T-helper 17 cell (primary cell): ENCODE measurements at regions not wholly inside any gene's neighbourhood (a gene's known extent, or its start where the extent isn't known, plus 50 kb on each side); places are given as distances from the start of the nearest gene placed in this dataset.
"Not testable (repeated sequence)": the region's sequence is repeated elsewhere in the genome, so short reads cannot be mapped to it uniquely, and the experiment has no call there.

Experiments used
- ATAC-seq: fragments of 150-1000 bp; cut with Tn5 transposase; 2 replicates; pipeline ENCODE4 v1.10.0; 2021; ENCODE audit warnings: mild to moderate bottlenecking, moderate library complexity
- DNase-seq, 3 donors: peaks; one replicate each; pipeline versions ENCODE4 v3.0.0 to v3.0.0-alpha.2; 2020 to 2021
- H3K9me3 ChIP-seq: one replicate; pipeline ENCODE4 v1.7.0; 2013; ENCODE audit warnings: low read length, mild to moderate bottlenecking; ENCODE audit not compliant: control insufficient read depth, poor library complexity, severe bottlenecking
- H3K27ac Mint-ChIP-seq: one replicate; pipeline ENCODE4 v1.8.0; 2022; ENCODE audit warnings: mild to moderate bottlenecking, moderate library complexity, mixed read lengths
- H3K27me3 Mint-ChIP-seq: one replicate; pipeline ENCODE4 v1.8.0; 2022; ENCODE audit warnings: mixed read lengths
- H3K36me3 Mint-ChIP-seq: one replicate; pipeline ENCODE4 v1.8.0; 2022; ENCODE audit warnings: low read depth, mixed read lengths
- H3K4me1 Mint-ChIP-seq: one replicate; pipeline ENCODE4 v1.8.0; 2022; ENCODE audit warnings: mild to moderate bottlenecking, mixed read lengths
- H3K4me3 Mint-ChIP-seq: one replicate; pipeline ENCODE4 v1.8.0; 2022; ENCODE audit warnings: mild to moderate bottlenecking, moderate library complexity, mixed read lengths

DNA sequence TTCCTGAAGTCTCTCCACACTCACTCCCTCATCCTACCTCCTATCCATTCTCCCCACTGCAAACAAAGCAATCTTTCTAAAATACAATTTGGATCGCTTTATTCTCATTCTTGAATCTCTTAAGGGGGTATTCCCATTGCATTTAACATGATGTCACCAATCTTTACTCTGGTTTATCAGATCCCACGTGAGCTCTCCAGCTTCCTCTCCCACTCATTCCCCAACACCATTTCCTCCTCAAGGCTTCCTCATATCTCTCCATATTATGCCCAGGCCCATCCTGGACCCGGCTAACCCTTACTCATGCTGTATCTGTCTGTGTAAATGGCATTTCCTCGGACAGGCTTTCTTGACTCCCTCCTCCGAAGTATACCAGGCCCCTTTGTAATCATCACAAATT lies 165.0 kb downstream of the CD47 start:
- no peak for ATAC-seq
- H3K9me3 ChIP-seq: no peaks in the 10 kb centered on the region
- no peak overlapping the region for H3K4me3 Mint-ChIP-seq
- peaks cover 8% of the 10 kb centered on the region for H3K27me3 Mint-ChIP-seq
- H3K36me3 Mint-ChIP-seq: peaks cover 2% of the 10 kb centered on the region
- peaks cover 14% of the 10 kb centered on the region for H3K4me1 Mint-ChIP-seq
- H3K27ac Mint-ChIP-seq: no peak overlapping the region
- DNase-seq: no peak

DNA sequence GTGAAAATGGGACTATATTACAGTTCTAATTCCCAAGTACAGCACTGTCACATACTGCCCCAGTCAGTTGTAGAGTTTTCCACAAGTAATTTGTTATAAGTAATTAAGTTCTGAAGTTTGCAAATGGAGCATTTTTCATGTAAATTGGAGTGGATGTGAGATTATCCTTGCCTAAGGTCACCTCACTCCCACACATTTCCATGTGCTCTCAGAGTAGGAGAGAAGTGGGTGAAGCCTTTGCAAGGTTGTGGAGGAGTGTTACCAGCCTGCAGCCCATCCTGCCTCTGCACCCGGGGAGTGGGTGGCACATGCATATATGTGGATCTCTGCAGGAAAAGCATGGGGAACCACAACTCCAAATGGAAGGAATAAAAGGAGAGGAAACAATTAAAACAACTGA lies 169.8 kb downstream of the CD47 start:
- DNase-seq: no peak
- H3K36me3 Mint-ChIP-seq: peaks cover 2% of the 10 kb centered on the region
- H3K9me3 ChIP-seq: no peaks in the 10 kb centered on the region
- H3K27me3 Mint-ChIP-seq: peaks cover 53% of the 10 kb centered on the region
- no peak overlapping the region for H3K4me3 Mint-ChIP-seq
- peaks cover 3% of the 10 kb centered on the region for H3K4me1 Mint-ChIP-seq
- no peak for ATAC-seq
- no peak overlapping the region for H3K27ac Mint-ChIP-seq

DNA sequence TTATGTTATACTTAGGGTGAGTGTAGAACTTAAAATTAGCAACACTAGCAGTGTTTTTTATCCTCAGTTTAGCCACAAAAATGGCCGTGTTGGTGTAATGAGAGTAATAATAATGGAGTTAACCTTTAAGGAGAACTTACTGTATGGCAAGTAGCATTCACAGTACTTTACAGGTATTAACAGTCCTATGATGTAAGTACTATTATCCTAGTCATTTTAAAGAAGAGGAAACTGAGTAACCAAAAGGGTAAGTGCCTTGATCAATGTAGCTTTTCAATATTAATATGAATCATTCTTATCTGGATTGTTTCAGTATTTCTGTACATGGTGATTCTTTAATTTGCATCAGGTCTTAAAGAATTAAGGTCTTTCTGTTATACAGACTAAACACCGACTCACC lies 170.3 kb downstream of the CD47 start:
- no peak overlapping the region for H3K4me3 Mint-ChIP-seq
- no peak overlapping the region for H3K27ac Mint-ChIP-seq
- no peak for ATAC-seq
- H3K4me1 Mint-ChIP-seq: no peaks in the 10 kb centered on the region
- H3K36me3 Mint-ChIP-seq: no peaks in the 10 kb centered on the region
- no peaks in the 10 kb centered on the region for H3K9me3 ChIP-seq
- no peak for DNase-seq
- H3K27me3 Mint-ChIP-seq: peaks cover 58% of the 10 kb centered on the region

DNA sequence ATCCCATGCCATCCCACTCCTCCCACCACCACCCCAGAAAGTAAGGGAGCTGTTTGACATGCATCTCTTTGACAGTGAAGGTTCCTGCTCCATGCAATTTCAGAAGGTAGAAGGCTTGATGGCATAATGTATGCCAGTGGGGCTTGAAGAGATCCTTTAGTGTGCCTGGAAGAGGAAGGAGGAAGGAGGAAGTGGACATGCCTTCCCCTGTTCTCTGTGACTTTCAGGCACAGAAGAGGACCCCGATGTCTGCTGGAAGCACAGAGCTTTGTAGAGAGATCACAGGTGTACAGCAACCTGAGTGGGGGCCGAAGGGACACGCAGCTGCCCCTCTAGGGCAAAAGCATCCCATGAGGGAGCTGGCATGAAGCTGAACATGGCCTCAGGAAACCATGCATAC lies 171.6 kb downstream of the CD47 start:
- no peaks in the 10 kb centered on the region for H3K4me1 Mint-ChIP-seq
- H3K36me3 Mint-ChIP-seq: no peaks in the 10 kb centered on the region
- H3K9me3 ChIP-seq: no peaks in the 10 kb centered on the region
- no peak overlapping the region for H3K27ac Mint-ChIP-seq
- peaks cover 65% of the 10 kb centered on the region for H3K27me3 Mint-ChIP-seq
- ATAC-seq: no peak
- no peak for DNase-seq
- H3K4me3 Mint-ChIP-seq: no peak overlapping the region

DNA sequence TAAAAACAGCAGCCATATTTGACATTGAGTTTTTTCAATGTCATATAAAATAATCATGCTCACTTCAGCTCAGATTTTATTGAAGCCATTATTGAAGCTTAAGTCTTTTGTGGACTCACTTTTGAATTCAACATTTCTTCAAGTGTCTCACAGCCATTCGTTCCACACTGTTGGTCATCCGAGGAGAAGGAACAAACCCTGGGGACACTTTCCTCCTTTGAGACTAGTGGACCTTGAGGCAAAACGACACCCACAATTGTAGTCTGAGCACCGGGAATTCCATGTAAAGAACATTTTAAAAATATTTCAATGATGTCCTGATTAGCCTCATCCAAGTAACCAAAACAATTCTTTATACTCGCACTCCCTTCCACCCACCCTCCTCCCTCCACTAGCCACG lies 174.7 kb downstream of the CD47 start:
- no peak for DNase-seq
- no peak for ATAC-seq
- Mint-ChIP-seq H3K4me1 (peaks cover 3% of the 10 kb centered on the region), H3K27ac (no peak overlapping the region), H3K27me3 (peaks cover 59% of the 10 kb centered on the region), H3K36me3 (no peaks in the 10 kb centered on the region), H3K4me3 (no peak overlapping the region)
- no peaks in the 10 kb centered on the region for H3K9me3 ChIP-seq

DNA sequence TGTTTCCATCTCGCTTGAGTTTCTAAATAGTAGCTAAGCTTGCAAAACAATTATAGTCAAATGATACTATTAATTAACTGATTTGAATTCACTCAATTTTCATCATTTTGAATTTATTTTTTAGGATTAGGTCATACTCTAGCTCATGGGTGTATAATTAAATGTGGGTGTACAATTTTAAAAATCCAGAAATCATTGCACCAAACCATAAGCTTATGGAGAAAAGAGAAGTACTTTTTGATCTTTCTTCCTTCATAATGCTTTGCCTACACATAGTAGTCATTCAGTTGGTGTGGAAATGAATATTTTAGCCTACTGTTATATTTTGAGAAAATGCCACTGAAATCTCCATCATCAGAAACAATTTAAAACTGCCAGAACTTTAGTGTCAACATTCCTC lies 175.1 kb downstream of the CD47 start:
- peaks cover 4% of the 10 kb centered on the region for H3K4me1 Mint-ChIP-seq
- H3K4me3 Mint-ChIP-seq: no peak overlapping the region

DNA sequence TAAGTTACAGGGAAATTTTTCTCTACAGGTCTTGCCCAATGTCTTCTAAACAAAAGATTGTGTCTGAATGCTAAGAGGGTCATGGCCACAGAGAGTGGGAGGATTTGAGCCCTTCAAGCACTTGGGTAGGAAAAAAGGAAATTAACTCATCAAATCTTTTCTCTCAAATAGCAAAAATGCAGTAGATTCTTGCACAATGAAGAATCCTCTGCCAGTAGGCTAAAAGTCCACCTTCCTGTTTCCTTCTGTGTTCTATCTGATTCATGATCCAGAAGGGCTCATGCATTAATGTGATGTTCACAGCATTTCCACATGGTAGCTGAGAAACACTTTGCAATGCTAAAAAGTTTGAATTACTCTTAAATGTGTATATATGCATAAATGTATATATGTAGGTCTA lies 177.1 kb downstream of the CD47 start:
- Mint-ChIP-seq H3K27ac (no peak overlapping the region), H3K27me3 (peaks cover 35% of the 10 kb centered on the region), H3K4me3 (no peak overlapping the region), H3K36me3 (no peaks in the 10 kb centered on the region), H3K4me1 (peaks cover 7% of the 10 kb centered on the region)
- no peak for DNase-seq
- no peaks in the 10 kb centered on the region for H3K9me3 ChIP-seq
- ATAC-seq: no peak

More for the DNA sequence above, 175.1 kb downstream of the CD47 start:
- no peaks in the 10 kb centered on the region for H3K36me3 Mint-ChIP-seq
- H3K9me3 ChIP-seq: no peaks in the 10 kb centered on the region
- ATAC-seq (no peak), DNase-seq (no peak)
- peaks cover 55% of the 10 kb centered on the region for H3K27me3 Mint-ChIP-seq
- H3K27ac Mint-ChIP-seq: no peak overlapping the region

DNA sequence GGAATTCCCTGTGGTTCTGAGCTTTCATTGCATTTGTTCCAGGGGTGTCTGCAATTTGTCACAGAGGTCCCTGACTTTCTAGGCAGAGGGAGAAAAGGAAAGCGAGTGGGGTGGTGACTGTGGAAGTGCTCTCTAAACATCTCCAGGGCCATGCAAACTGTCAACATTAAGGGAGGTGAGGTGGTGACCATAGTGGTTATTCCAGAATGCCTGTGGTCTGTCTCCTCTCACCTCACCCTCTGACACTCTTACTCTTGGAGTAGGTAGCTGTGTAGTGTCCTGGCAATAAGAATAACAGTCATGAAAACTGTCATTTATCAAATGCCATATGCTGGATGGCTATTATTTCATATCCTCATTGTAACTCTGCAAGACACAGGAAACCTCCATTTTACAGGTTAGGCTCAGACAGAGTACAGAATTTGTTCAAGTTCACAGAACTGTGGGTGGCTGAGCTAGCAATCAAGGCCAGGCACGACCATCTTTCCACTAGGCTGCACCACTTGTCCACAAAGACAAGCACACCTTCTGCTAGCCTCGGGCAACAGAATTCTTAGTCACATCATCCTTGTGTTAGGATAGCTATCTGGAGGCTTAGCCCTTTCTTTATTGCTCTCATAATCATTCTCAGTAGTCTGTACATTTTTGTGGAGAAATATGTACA lies 179.4 kb downstream of the CD47 start:
- Mint-ChIP-seq H3K4me1 (peaks cover 7% of the 10 kb centered on the region), H3K4me3 (no peak overlapping the region), H3K27me3 (peaks cover 16% of the 10 kb centered on the region), H3K27ac (no peak overlapping the region), H3K36me3 (no peaks in the 10 kb centered on the region)
- ATAC-seq: no peak
- no peak for DNase-seq
- no peaks in the 10 kb centered on the region for H3K9me3 ChIP-seq

DNA sequence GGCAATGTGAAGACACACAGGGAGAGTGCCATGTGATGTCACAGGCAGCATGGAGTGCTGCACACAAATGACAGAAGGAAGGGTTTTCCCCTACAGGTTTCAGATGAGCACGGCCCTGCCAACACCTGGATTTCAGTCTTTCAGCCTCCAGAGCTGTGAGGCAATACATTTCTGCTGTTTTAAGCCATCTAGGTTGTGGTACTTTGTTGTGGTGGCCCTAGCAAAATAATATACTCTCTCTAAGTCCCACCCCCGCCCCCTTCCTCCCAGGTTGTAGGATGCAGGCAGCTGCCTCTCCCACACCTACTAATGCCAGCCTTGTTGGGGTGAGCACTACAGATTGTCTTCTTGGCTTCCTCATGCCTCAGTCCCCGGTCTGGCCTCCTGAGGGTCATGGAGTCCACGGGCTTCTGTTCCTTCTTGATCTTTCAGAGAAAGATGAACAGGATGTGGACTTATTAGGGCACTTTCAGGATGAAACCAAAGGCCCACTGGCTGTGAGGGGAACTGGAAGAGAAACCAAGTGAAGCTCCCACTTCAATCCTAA lies 180.0 kb downstream of the CD47 start:
- ATAC-seq: peak; percentile 69
- no peaks in the 10 kb centered on the region for H3K36me3 Mint-ChIP-seq
- H3K4me1 Mint-ChIP-seq: peaks cover 7% of the 10 kb centered on the region
- no peaks in the 10 kb centered on the region for H3K9me3 ChIP-seq
- H3K27ac Mint-ChIP-seq: no peak overlapping the region
- no peak overlapping the region for H3K4me3 Mint-ChIP-seq
- DNase-seq: no peak
- peaks cover 9% of the 10 kb centered on the region for H3K27me3 Mint-ChIP-seq

DNA sequence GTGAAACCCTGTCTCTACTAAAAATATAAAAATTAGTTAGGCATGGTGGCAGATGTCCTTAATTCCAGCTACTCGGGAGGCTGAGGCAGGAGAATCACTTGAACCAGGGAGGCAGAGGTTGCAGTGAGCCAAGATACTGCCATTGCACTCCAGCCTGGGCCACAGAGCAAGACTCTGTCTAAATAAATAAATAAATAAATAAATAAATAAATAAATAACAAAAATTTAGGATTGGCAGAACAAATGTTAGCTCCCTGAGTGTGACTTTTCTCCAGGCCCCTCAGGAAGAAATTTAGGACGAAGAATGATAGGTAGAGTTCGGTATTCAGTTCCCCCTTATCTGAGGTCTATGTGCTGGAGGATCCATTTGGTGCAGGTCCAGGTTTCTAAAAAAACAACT lies 181.2 kb downstream of the CD47 start:
- not testable (repeated sequence) for H3K36me3 Mint-ChIP-seq, ATAC-seq, H3K27ac Mint-ChIP-seq, H3K4me3 Mint-ChIP-seq, DNase-seq, H3K9me3 ChIP-seq, H3K4me1 Mint-ChIP-seq, H3K27me3 Mint-ChIP-seq

DNA sequence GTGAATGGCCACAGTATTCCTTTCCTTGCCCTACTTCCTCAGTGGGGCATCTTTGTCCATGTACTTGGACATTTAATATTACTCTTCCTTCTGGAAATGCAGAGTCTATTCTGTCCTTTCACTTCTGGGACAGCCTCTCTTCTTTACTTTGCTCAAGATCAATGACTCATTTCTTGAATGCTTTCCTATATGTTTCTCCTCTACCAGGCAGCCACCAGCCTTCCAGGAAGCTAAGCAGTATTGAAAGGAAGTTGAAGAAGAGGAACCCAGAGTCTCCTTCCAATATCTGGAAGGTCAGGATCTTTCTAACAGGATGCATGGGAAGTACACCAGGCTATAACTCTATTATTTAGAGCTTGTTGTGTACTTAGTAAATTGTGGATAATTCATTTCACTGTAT lies 182.8 kb downstream of the CD47 start:
- H3K4me1 Mint-ChIP-seq: peaks cover 10% of the 10 kb centered on the region
- H3K27me3 Mint-ChIP-seq: peaks cover 10% of the 10 kb centered on the region
- peaks cover 3% of the 10 kb centered on the region for H3K36me3 Mint-ChIP-seq
- no peaks in the 10 kb centered on the region for H3K9me3 ChIP-seq
- H3K27ac Mint-ChIP-seq: no peak overlapping the region
- ATAC-seq (no peak), DNase-seq (no peak)
- H3K4me3 Mint-ChIP-seq: no peak overlapping the region

DNA sequence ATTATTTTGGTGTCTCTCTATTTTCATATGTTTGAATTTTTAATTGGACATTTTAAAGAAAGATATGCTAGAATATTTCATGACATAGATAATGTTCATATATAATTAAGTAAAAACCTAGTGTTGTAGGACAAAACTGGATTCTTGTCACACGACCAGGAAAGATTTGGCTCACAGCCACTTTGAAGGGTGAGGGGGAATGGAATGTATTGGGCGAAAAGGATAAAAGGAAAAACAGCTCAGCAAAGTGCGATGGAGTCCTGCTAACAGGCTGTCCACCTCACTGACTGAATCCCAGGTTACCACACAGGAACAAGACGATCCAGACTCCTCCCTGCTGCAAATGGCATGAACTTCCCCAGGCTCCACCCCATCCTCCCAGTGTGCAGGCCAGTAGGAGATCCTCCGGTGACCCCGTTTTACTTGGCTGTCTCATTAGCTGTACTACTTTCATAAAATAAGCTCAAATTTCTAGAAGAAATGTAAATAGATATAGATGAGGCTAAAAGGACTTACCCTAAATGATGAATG lies 186.2 kb downstream of the CD47 start:
- Mint-ChIP-seq H3K4me3 (no peak overlapping the region), H3K36me3 (peaks cover 3% of the 10 kb centered on the region), H3K27me3 (peaks cover 37% of the 10 kb centered on the region), H3K4me1 (peaks cover 2% of the 10 kb centered on the region), H3K27ac (no peak overlapping the region)
- H3K9me3 ChIP-seq: no peaks in the 10 kb centered on the region
- ATAC-seq: no peak
- no peak for DNase-seq

DNA sequence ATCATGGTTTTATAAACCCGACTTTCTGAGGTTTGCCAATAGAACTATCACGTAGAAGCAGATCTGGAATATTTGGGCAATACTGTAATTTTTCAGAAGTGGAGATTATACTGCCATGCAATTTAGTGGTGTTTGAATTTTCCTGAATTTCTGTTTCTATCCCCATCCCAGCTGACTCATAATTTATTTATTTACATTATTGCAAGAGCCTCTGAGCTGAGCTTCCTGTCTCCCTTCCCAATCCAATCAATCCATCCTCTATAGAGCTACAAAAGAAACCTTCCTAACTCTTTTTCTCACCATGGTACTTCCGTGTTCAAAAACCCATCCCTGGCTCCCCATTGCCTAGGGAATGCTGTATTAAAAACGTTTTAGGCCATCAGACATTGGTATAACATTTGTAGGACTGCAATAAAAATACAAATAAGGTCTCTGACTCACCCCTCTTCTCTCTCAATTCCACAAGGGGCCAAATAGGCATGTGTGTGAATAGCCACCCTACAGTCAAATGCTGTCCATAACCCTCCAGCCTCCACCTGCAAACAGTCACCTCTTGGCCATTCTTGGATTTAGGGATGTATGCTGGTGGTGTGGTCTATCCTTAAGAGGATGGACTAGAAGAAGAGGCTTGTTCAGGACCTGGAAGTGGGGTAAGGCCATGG lies 190.7 kb downstream of the CD47 start:
- Mint-ChIP-seq H3K4me3 (no peak overlapping the region), H3K27me3 (peaks cover 63% of the 10 kb centered on the region), H3K36me3 (peaks cover under 1% of the 10 kb centered on the region), H3K4me1 (peaks cover under 1% of the 10 kb centered on the region), H3K27ac (no peak overlapping the region)
- no peak for ATAC-seq
- no peaks in the 10 kb centered on the region for H3K9me3 ChIP-seq
- no peak for DNase-seq
